ENCODE measurements at regions not wholly inside any gene's neighbourhood (a gene's known extent, or its start where the extent isn't known, plus 50 kb on each side); places are given as distances from the start of the nearest gene placed in this dataset.

GRCh38 chr4:163595580-163595979 lies 101.1 kb downstream of the TMA16 start:
- TF ChIP-seq PBX3 (IDR thresholded peaks at IDR 0.05) (no peak), RFX5 (IDR thresholded peaks at IDR 0.05) (no peak), CTCF (IDR thresholded peaks at IDR 0.05) (no peak)

Data from A549 (cell line).